Omental fat pad (tissue), 3 donors: ENCODE measurements at regions not wholly inside any gene's neighbourhood (a gene's known extent, or its start where the extent isn't known, plus 50 kb on each side); places are given as distances from the start of the nearest gene placed in this dataset.

Source experiments
- ATAC-seq: fragments of 150-250 bp; one replicate; pipeline ENCODE4 v1.9.1; 2016; ENCODE audit warnings: mild to moderate bottlenecking, moderate library complexity; ENCODE audit not compliant: low FRiP score
- DNase-seq: peaks from one replicate; pipeline ENCODE4 v3.0.0-alpha.2; 2019; ENCODE audit warnings: low spot score
- TF ChIP-seq, protein P1 (sequence below), 3 donors: fragments of 450-650 bp; IDR thresholded peaks; one replicate each; pipeline ENCODE4 v1.5.1; 2016 to 2017; ENCODE audit warnings: antibody characterized with exemption in 3 of 3, mild to moderate bottlenecking in 3 of 3, moderate library complexity in 2 of 3

DNA sequence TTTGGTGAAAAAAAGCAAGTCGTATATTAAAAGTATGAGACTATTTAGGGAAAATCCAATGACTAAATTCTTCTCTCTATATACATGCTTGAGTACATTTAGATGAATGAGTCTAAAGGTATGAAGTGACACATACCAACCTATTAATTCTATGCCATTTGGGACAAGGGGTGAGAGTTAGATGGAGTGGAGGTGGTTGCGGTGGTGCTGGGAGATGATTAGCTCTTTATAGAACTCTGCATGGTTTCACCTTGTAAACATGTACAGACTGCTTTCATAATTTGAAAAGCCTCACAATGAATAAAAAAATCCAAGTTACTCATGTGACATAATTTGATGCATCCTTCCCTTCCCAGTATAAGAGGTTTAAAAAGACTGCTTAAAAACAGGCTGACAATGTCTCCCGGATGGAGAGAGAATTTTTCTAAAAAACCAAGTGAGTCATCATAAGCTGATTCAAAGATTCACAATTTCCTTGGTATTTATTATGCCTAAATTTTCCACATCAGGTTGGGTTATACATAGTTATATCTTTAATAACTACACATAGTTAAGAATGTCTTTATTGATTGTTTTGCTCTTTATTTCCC lies 572.8 kb downstream of the REEP3 start:
- no peak for DNase-seq
- no peak for ATAC-seq
- TF ChIP-seq, protein P1, sequence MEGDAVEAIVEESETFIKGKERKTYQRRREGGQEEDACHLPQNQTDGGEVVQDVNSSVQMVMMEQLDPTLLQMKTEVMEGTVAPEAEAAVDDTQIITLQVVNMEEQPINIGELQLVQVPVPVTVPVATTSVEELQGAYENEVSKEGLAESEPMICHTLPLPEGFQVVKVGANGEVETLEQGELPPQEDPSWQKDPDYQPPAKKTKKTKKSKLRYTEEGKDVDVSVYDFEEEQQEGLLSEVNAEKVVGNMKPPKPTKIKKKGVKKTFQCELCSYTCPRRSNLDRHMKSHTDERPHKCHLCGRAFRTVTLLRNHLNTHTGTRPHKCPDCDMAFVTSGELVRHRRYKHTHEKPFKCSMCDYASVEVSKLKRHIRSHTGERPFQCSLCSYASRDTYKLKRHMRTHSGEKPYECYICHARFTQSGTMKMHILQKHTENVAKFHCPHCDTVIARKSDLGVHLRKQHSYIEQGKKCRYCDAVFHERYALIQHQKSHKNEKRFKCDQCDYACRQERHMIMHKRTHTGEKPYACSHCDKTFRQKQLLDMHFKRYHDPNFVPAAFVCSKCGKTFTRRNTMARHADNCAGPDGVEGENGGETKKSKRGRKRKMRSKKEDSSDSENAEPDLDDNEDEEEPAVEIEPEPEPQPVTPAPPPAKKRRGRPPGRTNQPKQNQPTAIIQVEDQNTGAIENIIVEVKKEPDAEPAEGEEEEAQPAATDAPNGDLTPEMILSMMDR (IDR thresholded peaks at IDR 0.05): no peak

DNA sequence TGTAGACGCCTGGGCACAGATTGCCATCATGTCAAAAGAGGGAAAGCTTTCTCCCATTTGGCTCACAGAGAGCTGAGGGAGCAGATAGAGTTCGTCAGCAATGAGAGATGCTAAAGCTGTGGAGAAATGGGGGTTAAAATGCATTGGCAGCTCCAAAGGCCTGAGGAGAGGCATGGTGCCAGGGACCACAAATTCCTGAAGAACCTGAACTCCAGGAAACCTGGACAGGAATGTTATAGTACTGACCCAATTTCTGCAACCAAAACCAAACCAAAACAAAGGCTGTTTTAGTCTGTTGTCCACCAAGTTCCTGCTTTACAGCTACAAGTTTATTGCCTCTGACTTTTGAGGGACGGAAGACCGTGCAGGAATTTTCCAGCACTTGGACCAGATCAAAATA lies 575.7 kb downstream of the REEP3 start:
- ATAC-seq: no peak
- DNase-seq: no peak
- TF ChIP-seq, protein P1 (IDR thresholded peaks at IDR 0.05): no peak

DNA sequence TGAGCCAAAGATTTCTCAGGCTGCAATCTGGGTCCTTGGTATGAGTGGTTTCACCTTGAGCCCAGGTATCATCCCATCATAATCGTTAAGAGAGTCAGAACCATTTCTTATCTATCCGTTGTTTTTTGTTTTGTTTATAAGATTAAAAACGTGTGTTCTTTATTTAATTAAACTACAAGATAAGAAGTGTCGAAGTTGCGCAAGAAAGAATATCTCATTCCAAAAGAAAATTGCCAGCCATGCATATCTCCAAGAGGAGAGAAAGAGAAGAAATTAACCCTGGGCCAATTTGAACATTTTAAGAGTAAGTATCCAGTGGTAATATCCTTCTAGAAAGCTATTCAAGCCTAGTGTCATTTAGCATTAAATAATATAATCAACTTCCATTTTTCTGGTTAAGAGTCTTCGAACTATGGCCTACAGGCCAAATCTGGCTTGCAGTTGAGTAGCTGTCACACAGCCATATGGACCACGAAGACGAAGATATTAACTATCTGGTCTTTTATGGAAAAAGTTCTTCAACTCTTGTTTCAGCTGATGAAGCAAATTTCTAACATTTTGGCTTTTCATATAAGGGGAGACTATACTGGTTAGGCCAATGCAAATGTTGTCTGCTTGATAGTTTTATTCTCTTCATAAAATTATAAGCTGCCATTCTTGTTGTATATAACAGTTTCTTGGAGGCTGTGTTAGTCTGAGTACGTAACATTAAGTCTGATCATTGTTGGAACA lies 576.4 kb downstream of the REEP3 start:
- TF ChIP-seq, protein P1 (IDR thresholded peaks at IDR 0.05): no peak

DNA sequence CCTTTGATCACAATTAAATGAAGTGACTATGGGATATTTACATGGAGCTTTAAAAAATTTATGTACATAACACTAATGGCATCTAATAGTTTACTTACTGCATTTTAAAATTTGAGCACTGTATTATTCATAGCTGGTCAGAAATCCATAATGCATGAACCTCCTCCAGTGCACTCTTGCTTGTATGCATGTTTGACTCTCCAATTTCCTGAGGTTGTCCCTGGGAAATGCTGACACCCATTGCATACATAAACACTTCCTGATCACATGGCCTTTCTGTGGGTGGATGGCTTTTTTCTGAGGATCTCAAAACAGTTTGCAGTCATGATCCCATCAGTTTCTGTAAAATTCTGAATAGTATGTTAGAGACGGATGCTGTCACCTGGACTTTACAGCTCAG lies 577.8 kb downstream of the REEP3 start:
- no peak for ATAC-seq
- TF ChIP-seq, protein P1 (IDR thresholded peaks at IDR 0.05): no peak
- no peak for DNase-seq

More for the DNA sequence above, 576.4 kb downstream of the REEP3 start:
- ATAC-seq (no peak), DNase-seq (no peak)

- DNase-seq: no peak
- TF ChIP-seq, protein P1 (IDR thresholded peaks at IDR 0.05): no peak
- ATAC-seq: no peak
Observed at GRCh38 chr10:64101606-64102263, 580.5 kb downstream of the REEP3 start.

DNA sequence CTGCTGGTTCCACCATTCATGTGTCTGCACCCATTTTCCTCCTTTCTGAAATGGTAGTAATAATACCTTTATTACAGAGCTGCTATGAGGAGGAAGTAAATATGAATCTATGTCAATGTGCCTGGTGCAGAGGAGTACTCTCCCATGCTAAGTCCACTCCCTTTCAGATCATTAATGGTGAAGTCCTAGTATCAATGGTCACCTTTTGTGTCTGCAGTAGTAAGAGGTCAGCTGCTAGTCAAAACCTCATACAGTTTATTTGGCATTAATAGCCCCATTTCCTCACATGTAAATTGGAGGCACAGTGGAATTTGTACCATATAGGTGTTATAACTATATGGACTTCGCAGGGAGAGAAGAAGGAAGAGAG lies 581.0 kb downstream of the REEP3 start:
- no peak for ATAC-seq
- TF ChIP-seq, protein P1 (IDR thresholded peaks at IDR 0.05): no peak

More for the DNA sequence above, 581.0 kb downstream of the REEP3 start:
- DNase-seq: no peak
